ENCODE measurements at regions not wholly inside any gene's neighbourhood (a gene's known extent, or its start where the extent isn't known, plus 50 kb on each side); places are given as distances from the start of the nearest gene placed in this dataset.

DNA sequence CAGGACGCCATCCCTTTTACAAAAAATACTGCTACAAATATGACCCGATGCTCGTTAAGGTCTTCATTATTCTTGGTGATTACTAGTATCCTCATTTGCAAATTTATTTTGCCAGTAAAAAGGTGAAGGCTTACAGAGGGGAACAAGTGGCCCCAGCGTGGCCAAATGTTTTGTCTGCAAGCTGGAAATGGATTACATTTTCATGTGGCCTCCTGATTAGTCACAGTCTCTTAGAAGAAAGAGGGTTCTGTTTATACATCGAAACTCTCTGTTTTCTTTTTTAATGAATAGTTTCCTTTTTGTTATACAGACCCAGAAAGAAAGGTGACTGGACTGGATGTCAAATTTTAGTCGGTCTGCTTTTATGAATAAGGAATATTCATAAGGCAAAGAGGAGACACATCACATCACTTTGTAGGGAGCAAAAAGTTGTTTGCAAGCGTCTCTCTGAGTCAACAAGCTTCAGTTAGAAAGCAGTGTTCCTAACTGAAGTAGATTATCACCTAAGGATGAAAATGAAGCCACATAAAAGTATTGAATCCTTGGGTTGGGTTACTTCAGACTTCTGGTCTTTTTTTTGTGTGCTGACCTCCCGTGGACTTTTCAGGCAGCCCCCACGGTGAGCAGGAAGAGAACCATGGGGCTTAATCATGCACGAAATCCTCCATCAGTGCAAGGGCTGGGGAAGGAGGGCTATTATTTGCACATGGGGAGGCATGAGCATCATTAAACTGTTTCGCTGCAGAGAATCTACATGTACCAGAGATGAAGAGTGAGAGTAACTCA lies 125.6 kb downstream of the ARSF start:
- in situ Hi-C loops (cut with HindIII; ENCODE audit: low pct_unique_long_range_greater_than_20kb, low sequenced_read_pairs), result no loop called here
- no TSS peak for BruUV-seq (replicated peaks)
- ATAC-seq, result no peak
- CTCF ChIA-PET, result no interaction called here
- H3K27ac ChIP-seq (ENCODE audit: low read length), result no peak overlapping the region
- no peak for TF ChIP-seq POLR2AphosphoS5 (IDR thresholded peaks at IDR 0.05; ENCODE audit: low read depth, low read length)
- no peak for TF ChIP-seq TCF7L2 (IDR thresholded peaks at IDR 0.05; ENCODE audit: low read depth, low read length)
- TF ChIP-seq, protein P1, sequence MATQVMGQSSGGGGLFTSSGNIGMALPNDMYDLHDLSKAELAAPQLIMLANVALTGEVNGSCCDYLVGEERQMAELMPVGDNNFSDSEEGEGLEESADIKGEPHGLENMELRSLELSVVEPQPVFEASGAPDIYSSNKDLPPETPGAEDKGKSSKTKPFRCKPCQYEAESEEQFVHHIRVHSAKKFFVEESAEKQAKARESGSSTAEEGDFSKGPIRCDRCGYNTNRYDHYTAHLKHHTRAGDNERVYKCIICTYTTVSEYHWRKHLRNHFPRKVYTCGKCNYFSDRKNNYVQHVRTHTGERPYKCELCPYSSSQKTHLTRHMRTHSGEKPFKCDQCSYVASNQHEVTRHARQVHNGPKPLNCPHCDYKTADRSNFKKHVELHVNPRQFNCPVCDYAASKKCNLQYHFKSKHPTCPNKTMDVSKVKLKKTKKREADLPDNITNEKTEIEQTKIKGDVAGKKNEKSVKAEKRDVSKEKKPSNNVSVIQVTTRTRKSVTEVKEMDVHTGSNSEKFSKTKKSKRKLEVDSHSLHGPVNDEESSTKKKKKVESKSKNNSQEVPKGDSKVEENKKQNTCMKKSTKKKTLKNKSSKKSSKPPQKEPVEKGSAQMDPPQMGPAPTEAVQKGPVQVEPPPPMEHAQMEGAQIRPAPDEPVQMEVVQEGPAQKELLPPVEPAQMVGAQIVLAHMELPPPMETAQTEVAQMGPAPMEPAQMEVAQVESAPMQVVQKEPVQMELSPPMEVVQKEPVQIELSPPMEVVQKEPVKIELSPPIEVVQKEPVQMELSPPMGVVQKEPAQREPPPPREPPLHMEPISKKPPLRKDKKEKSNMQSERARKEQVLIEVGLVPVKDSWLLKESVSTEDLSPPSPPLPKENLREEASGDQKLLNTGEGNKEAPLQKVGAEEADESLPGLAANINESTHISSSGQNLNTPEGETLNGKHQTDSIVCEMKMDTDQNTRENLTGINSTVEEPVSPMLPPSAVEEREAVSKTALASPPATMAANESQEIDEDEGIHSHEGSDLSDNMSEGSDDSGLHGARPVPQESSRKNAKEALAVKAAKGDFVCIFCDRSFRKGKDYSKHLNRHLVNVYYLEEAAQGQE (IDR thresholded peaks at IDR 0.05; ENCODE audit: insufficient read depth in 1 of 2, low read depth in 2 of 2, low read length in 1 of 2), result no peak
- TF ChIP-seq SIN3A (IDR thresholded peaks at IDR 0.05; ENCODE audit: borderline replicate concordance, insufficient read depth, low read depth, low read length), result no peak
- H3K27me3 ChIP-seq (ENCODE audit: control insufficient read depth, insufficient read depth, low read length), result no peaks in the 10 kb centered on the region
- no peaks in the 10 kb centered on the region for H3K4me1 ChIP-seq (ENCODE audit: control insufficient read depth, insufficient read depth, low read length)
- no peak overlapping the region for H3K4me3 ChIP-seq (ENCODE audit: low read depth in 2 of 2, low read length in 2 of 2)
- H3K36me3 ChIP-seq (ENCODE audit: control insufficient read depth, insufficient read depth, low read length), result no peaks in the 10 kb centered on the region
- POLR2A ChIA-PET, result no interaction called here
- no peak for DNase-seq (ENCODE audit: low read depth, low spot score)
- no peaks in the 10 kb centered on the region for H3K9me3 ChIP-seq (ENCODE audit: control insufficient read depth, insufficient read depth, low read depth, low read length)
- intact Hi-C loops (cut with micrococcal nuclease; ENCODE audit: unreplicated experiment), result no loop called here

DNA sequence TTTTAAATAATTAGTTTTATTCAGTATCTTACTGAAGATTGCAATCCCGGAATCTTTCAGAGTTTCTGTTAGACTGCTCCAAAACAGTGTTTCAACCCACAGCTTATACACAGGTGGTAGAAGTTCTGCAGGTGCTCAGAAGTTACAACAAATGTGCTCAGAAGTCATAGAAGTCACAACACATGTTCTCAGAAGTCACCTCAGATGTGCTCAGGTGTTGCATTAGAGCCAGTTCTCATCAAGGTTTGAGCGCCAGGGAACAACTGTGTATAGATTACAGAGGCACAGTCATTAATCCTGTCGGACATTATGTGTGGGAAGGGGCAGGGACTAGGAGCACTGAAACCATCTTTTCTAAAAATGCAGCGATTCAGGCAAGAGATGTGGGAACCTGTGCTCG lies 124.5 kb downstream of the ARSF start:
- no peak for ATAC-seq
- in situ Hi-C loops (cut with HindIII; ENCODE audit: low pct_unique_long_range_greater_than_20kb, low sequenced_read_pairs), result no loop called here
- no peaks in the 10 kb centered on the region for H3K9me3 ChIP-seq (ENCODE audit: control insufficient read depth, insufficient read depth, low read depth, low read length)

More for the DNA sequence above, 124.5 kb downstream of the ARSF start:
- H3K27me3 ChIP-seq (ENCODE audit: control insufficient read depth, insufficient read depth, low read length), result no peaks in the 10 kb centered on the region
- H3K4me1 ChIP-seq (ENCODE audit: control insufficient read depth, insufficient read depth, low read length), result no peaks in the 10 kb centered on the region
- TF ChIP-seq TCF7L2 (IDR thresholded peaks at IDR 0.05; ENCODE audit: low read depth, low read length) (no peak), CTCF (IDR thresholded peaks at IDR 0.05) (no peak), POLR2AphosphoS5 (IDR thresholded peaks at IDR 0.05; ENCODE audit: low read depth, low read length) (no peak), SIN3A (IDR thresholded peaks at IDR 0.05; ENCODE audit: borderline replicate concordance, insufficient read depth, low read depth, low read length) (no peak)
- TF ChIP-seq, protein P1 (IDR thresholded peaks at IDR 0.05; ENCODE audit: insufficient read depth in 1 of 2, low read depth in 2 of 2, low read length in 1 of 2), result no peak
- intact Hi-C loops (cut with micrococcal nuclease; ENCODE audit: unreplicated experiment), result no loop called here
- CTCF ChIA-PET, result no interaction called here
- H3K36me3 ChIP-seq (ENCODE audit: control insufficient read depth, insufficient read depth, low read length), result no peaks in the 10 kb centered on the region
- no TSS peak for BruUV-seq (replicated peaks)
- POLR2A ChIA-PET, result no interaction called here
- no peak for DNase-seq (ENCODE audit: low read depth, low spot score)
- no peak overlapping the region for H3K4me3 ChIP-seq (ENCODE audit: low read depth in 2 of 2, low read length in 2 of 2)
- H3K27ac ChIP-seq (ENCODE audit: low read length), result no peak overlapping the region

Data from Panc1 (cell line).